AG08395 (cell line): ENCODE measurements at regions not wholly inside any gene's neighbourhood (a gene's known extent, or its start where the extent isn't known, plus 50 kb on each side); places are given as distances from the start of the nearest gene placed in this dataset.
"Not testable (repeated sequence)": the region's sequence is repeated elsewhere in the genome, so short reads cannot be mapped to it uniquely, and the experiment has no call there.

ENCODE experiments used
- DNase-seq: peaks from one replicate; pipeline ENCODE4 v3.0.0; 2012; ENCODE audit warnings: mixed read lengths, low spot score

DNA sequence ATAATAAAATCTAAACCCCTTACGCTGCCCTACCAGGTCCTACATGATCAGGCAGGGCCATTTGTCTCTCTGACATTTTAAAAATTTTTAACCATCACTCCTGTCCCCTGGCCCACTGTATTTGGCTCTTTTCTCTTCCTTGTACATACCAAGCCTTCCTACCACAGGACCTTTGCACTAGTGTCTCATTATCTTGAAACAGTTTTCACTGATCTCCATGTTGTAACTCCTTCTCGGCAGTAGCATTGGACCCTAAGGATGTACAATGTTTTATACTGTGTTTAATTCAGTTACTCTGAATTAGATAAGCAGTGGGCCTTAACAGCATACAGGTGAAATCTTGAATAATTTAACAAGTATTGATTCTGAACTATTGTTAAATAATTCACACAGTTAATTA is 330.7 kb downstream of the UTRN start:
- DNase-seq: no peak

DNA sequence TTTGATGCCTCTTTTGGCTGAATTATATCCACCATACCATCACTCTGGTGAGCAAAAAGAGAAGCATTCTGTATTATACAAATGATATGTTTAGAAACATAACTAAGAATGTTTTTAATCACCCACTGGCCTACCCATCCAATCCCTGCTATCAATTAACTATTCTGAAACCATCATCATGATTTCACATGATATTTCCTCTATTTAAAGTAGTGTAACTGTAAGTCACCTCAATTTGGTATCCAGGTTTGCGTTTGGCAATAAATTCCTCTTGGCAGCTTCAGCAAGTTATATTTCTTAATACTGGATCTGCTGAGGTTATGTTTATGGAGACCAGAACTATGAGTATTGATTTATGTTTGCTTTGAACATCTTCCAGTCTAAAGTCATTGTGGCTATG is 332.1 kb downstream of the UTRN start:
- DNase-seq: no peak

DNA sequence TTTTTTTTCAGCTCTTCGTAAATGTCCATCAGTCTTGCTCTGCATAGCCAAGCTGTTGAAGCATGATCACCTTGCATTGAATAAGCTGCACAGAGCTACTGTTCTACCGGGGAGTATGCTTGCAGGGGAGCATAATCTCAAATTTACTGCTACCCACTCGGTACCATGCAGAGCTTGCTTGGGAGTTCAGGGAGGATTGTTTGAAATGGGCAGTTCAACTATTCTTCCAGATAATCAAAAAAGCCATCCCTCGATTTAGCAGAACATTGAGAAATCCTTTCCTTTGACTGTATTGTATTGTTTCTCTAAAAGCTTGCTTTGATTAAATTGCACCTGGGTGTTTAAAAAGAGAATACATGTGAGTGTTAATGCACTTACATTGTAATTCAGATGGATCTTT is 332.6 kb downstream of the UTRN start:
- DNase-seq: no peak

DNA sequence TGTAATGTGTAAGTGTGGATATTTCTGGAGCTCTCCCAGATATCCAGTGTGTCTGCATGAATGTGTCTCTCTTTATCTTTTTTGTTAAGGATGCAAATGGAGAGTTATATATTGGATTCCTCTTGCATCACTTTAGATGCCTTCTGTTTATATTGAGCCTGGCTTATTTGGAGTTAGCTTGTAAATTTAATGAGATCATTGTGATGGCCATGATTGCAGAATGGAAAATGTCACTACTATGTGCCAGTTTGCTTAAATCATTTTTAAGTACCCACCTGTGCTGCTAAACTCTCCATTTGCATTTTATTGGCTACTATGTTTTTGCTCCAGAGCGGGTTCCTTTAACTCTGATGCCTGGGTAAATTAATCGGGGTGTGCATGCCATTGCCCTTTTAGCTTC is 334.8 kb downstream of the UTRN start:
- no peak for DNase-seq

DNA sequence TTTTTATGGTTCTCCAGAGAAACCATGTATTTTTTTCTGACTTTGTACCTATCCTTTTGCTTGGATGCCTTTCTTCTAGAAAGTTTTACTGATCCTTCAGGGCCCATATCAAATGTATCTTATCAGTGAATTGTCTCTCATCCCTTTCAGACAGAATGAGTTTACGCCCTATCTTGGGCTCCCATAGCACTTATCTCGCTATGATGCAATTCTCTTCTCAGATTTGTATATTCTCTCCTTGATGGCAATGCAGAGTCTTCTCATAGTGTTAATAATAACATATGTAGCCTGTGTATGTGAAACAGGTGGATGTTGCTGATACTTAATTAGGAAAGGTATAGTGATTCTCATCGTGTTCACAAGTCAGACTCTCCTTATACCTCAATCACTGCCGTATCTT is 336.2 kb downstream of the UTRN start:
- no peak for DNase-seq

DNA sequence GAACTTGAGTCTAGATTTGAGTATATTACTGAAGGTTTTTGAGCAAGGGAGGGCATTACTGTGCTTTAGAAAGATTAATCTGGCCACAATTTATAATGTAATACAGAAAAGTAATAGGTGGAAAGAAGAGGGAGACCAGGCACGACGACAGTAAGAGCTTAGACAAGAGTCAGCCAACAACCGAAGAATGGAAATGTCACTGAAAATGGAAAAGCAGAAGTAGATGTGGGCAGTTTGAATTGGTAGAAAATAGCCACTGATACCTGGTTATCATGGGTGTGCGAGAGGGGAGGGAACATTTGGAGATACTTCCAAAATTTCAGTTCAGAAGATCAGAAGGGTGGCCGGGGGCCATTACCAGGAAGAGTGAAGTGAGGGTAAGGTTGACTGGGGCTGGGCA is 339.1 kb downstream of the UTRN start:
- no peak for DNase-seq

DNA sequence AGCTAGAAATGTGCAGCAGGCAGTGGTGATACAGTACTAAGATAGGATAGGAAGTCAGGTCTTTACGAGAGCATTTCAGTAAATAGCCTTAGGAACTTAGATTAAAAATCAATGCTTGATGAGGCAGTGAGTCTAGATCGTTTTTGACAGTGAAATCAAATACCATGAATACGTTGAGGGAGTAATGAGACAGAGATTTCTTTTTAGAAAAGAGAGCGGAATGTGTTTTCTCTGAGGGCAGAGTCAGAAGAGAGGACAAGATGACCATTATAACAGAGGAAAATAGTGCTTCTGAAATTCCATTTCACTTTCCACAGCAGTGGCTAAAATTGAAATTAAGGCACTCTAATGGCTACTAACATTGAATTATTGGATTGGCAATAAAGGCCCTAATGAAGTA is 339.6 kb downstream of the UTRN start:
- DNase-seq: no peak

DNA sequence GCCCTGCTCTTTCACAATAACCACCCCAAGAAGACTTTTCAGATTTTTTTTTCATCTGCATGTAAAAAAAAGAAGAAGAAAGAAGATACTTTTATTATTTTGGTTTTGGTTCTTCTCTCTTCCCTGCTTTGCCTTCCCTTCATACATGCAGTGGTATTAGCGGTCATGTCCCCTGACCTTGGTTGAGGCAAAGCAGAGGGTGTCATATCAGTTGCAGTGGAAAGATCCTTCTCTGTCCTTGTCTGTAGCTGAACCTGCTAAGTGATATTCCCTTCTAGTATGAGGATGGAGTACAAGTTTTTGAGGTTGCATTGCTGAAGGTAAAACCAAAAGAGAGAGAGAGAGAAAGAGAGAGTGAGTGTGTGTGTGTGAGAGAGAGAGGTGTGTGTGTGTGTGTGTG is 345.7 kb downstream of the UTRN start:
- no peak for DNase-seq

DNA sequence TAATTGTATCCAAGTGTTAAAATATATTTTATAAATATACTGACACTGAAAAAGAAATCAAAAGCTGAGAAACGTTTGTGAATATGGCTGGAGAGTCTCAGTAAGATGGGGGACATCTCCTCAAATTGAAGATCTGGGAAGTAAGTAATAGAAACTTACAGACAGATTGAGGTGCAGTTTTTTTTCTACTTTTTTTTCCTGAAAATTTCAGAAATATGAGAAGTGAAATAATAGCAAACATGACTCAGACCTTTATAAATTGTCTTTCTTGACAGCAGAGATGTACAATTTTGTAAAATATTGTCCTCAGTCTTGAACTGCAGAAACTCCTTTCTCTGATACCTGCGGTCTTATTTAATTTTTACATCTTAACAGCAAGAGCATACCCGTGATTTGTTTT is 347.1 kb downstream of the UTRN start:
- DNase-seq: no peak

DNA sequence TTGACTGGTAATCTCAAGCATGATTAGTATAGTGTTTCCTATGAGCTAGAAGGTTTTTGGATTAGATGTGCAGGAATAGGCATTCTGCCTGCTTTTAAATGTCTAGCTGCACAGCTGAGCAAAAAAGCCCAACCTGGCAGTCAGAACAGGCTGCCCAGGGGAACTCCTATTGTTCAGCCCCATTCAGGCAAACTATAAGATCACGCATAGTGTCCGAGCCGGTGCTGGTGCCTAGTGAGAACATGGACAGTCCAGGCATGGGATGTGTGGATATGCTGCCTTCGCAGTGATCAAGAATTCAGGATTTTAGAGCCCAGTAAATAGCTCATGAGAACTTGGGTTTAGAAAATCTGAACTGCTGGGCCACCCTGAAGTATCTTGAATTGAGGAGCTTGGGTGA is 348.8 kb downstream of the UTRN start:
- no peak for DNase-seq

DNA sequence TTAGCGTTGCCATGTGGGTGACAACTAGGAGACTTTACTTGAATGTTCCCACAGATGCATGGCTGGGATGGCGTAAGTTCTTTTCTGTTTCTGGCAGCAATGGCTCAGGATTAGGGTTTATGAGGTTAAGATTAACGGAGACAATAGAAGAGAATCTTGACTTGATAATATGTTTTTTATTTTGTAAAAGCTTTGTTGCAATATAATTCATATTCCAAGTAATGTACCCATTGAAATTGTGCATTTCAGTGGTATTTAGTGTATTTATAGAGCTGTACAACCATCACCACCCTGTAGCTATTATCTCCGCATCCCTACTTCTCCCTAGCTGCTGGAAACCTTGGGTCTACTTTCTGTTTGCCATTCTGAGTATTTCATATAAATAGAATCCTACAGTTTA is 349.2 kb downstream of the UTRN start:
- no peak for DNase-seq

DNA sequence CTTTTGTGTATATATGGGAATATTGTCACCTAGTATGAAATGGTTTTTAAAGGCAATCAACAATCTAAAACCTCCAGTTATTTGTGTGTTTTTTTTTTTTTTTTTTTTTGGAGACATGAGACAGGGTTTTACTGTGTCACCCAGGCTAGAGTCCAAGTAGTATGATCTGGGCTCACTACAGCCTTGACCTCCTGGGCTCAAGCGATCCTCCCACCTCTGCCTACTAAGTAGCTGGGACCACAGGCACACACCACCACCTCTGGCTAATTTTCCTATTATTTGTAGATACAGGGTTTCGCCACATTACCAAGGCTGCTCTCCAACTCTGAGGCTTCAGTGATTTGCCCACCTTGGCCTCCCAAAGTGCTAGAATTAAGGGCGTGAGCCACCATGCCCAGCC is 349.9 kb downstream of the UTRN start:
- DNase-seq: no peak

DNA sequence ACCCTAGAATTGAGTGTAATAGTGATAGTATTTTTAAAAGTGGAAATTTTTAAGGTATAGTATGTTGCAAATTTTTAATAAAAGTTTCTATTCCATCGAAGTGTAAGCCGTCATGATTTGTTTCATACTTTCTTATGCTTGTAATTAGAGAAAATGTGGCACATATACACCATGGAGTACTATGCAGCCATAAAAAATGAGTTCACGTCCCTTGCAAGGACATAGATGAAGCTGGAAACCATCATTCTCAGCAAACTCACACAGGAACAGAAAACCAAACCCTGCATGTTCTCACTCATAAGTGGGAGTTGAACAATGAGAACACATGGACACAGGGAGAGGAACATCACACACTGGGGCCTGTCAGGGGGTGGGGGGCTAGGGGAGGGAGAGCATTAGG is 350.9 kb downstream of the UTRN start:
- DNase-seq: not testable (repeated sequence)

DNA sequence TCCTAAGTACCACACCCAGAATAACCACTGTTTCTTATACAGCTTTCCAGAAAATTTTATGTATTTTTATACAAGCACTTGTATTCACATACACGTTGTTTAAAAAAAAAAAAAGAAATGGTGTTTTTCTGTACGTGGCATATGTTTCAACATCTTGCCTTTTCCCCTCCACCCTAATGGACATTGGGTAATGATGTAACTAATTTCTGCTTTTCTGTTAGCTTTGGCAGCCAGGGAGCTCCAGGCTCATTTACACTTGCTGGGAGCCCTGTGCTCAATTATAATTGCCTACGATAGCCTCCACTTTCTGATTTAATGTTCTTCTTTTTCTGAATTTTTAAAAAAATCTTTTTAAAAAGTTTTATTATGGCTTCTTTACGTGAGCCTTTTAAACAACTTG is 352.4 kb downstream of the UTRN start:
- DNase-seq: no peak

DNA sequence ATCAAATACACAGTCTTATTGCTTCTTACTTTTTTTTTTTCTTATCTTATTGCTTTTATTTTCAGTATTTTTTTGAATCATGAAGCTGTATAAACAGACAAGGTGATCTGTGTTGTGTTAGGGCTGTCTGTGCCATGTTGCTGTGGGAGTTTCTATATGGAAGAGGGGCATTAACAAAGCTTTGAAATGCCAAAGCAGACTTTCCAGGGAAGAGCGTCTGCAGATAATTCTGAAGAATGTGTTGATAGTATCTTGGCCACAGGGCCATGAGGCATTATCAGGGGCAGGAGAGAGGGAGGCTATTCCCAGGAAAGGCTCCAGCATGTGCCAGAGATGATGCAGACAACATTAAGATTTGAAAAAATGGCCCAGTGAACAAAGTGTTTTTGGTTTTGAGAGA is 354.5 kb downstream of the UTRN start:
- no peak for DNase-seq

DNA sequence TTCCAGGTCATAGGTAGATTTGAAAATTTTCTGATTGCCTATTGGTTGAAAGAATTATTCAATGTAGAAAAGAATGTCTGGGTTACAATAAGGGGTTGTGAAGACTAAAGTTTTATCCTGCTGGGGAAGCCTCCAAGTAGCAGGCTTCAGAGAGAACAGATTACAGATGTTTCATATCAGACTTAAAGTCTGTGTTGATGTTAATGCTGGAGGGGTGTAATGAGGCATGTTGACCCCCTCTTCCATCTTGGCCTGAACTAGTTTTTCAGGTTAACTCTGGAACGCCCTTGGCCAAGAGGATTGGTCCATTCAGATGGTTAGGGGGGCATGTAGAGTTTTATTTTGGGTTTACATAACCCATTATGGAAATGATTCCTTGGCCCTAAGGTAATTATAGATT is 356.2 kb downstream of the UTRN start:
- no peak for DNase-seq

DNA sequence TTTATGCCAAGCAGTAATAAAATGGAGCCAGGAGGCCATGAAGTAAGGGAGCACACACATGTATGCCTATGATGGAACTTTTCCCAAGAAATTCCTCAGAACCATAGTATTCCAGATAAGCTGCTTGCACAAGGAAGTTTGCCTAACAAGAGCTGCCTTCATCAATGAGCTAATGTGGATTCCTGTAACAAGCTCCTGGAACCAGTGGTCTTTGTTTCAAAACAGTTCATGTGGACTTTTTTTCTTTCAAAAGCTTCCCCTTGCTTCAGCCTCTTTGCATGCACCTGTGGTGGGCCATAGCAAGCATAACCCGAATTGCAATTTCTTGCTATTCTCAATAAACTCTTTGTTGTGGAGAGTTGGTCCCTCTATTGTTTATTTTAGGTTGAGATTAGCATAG is 359.6 kb downstream of the UTRN start:
- no peak for DNase-seq

DNA sequence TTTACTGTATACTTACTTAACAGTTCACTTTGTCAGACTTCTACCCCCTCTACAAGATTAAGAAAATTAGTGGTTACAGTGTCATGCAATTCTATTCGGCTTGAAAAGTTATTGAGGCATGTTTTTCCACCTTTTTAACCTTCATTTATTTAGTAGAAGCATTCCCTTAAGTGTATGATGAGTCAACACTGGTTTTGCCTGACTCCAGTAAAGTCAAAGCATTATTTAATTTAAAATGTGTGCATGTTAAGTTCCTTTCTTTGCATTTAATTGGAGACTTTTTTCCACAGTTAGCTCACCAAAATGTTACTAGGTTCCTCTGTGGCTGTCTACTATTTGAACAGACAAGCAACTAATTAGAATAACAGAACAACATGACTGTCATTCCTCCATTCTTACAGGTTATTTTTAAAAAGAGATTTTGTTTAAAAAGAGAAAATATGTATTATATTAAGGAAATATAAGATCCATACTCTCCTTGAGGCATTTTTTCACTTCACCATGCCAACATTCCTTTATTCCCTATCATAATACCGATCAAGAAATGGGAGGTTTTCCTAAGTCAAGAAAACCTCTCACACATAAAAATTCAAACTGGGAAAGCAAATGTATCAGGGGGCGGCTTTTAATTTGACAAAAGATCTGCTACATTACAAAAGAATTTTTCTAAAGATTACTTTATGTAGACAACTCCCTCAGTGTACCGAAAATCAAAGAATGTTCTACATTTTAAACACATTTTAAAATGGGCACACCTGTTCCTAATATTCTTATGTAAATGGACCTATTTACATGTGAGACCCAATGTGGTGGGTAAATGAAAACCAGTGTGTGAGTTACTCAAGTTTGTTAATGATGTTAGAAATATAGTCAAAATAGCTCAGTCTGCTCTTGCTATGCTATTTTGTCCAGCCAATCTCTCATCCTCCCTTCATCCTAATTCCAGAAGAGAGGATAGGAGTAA is 361.2 kb downstream of the UTRN start:
- DNase-seq: no peak

DNA sequence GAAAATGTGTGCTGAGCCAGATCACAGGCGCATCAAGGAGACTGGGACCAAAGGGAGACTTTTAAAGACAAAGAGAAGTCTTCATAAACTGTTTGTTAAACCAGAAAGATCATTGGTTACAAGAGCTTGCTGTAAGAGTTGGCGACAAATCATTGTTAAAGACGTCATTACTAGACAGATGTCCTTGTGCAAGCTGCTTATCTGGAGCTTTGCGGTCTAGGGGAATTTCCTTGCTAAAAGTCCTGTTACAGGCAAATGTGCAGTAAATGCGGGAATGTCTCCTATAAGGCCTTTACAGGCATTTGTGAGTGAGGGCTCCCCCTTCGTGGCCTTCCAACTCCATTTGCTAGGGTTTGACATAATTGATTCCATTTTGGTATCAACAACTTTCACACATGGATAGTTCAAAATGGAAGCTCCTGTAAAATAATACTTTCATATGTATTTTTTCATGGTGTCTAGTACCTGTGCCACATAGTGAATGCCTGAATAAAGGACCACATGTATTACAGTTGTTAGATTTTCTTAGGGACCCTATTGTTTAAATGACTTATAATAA is 362.4 kb downstream of the UTRN start:
- no peak for DNase-seq

DNA sequence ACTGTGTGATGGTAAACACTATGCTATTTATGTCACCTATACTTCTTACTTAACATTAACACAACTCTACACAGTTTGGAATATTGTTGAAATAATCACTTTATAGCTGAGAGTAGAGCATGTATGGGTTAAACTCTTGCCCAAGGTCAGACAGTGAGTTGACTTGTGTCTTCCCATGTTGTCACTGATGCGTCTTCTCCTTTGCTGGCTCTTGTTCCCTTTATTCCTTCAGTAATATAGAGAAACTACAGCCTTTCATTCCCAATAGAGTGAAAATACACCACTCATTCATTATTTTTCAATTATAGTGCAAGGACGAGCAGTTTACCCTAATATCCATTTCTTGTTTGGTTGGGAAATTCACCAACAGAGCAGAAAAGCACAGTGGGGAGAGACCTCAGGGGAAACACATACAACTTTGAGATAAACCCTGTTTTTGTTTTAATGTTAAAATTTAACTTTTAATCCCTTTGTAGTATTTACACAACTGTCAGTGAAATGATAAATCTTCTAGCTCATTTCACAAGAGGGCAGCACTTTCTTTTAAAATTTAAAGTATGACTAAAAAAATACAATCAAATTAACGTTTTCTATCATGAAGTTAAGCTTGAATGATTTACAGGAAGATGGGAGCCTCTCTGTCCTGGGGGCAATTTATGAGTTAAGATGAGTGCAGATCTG is 363.0 kb downstream of the UTRN start:
- DNase-seq: no peak

DNA sequence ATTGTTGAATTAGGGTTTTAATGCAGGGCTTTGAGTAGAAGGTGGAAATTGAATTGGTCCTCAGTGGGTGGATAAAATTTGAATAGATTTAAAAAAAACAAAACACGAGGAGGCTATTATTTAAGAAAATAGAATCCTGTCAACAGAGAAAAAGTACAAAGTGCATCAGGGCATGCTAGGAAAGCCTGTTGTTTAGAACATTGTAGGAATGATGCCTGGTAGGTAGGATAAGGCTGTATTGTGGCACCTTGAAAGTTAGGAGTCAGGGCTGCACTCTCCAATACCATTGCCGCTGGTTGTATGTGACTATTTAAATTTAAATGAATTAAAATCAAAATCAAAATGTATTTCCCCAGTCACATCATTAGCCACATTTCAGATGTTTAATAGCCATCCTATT is 363.9 kb downstream of the UTRN start:
- no peak for DNase-seq

DNA sequence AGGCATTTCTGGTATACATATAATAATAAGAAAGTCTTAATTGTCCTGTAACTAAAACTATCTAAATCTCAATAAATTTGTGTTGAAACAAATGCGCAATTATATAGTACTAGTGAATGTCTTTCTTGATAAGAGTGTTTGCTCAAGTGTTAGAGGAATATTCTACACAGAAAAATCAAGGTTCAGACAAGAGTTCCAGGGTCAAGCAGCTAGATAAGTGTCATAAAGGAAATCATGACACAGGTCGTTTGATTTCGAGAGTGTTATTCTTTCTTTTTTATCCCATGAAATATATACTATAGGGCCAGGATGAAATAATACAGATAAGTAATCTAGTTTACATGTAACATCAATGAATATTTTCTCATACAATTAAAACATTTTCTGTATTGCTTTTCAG is 366.1 kb downstream of the UTRN start:
- no peak for DNase-seq

DNA sequence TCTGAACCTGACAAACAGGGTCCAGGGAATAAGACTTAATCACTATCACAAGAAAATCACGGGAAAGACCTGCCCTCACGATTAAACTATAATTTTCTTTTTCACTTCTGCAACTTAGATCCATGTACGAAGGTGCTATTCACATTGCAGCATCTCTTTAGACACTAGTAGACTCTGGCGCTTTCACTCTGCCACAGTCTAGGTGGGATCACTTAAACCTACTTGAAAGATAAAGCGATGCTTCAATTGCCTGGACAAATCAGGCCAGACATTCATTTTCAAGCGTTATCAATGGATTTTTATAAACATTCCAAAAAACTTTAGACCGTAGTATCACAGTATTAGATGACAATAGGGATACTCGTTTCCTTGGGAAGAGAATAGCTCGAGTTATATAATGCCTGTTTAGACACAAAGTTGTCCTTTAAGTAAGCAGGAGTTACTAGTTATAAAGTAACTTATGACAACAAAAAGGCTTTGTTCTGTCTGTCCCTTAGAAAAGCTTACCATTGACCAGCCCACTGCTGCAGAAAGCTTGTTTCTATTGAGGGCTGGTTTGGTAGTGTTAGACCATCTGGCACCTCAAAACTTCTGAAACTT is 367.3 kb downstream of the UTRN start:
- DNase-seq: no peak
